HepG2 (cell line): ENCODE measurements at regions not wholly inside any gene's neighbourhood (a gene's known extent, or its start where the extent isn't known, plus 50 kb on each side); places are given as distances from the start of the nearest gene placed in this dataset.

Experiments
- CENPX ChIP-seq: sonication (generic); formaldehyde crosslinking; IDR thresholded peaks from 2 replicates; pipeline ENCODE4 v1.9.0; 2021; ENCODE audit warnings: mild to moderate bottlenecking, missing genetic modification reagents, moderate library complexity
- HMG20B ChIP-seq: conservative IDR thresholded peaks from 2 replicates; pipeline ENCODE4 v1.6.1; 2016; ENCODE audit warnings: missing genetic modification reagents, missing compliant biosample characterization
- MTF2 ChIP-seq: sonication (generic); formaldehyde crosslinking; IDR thresholded peaks from 2 replicates; pipeline ENCODE4 v1.5.0; 2020; ENCODE audit warnings: missing genetic modification reagents, borderline replicate concordance
- NFIB ChIP-seq: sonication (generic); formaldehyde crosslinking; IDR thresholded peaks from 2 replicates; pipeline ENCODE4 v1.9.0; 2021; ENCODE audit warnings: missing genetic modification reagents, mild to moderate bottlenecking, borderline replicate concordance
- RAD21 ChIP-seq: fragments of 450-650 bp; formaldehyde crosslinking; IDR thresholded peaks from 2 replicates; pipeline ENCODE4 v1.5.0; 2020; ENCODE audit warnings: mild to moderate bottlenecking
- RCOR2 ChIP-seq: IDR thresholded peaks from 2 replicates; pipeline ENCODE4 v1.6.1; 2016; ENCODE audit warnings: missing biosample characterization, missing genetic modification reagents
- RFX5 ChIP-seq: IDR thresholded peaks from 2 replicates; pipeline ENCODE4 v1.6.1; 2011; ENCODE audit warnings: low read depth, low read length, improper control_type of control experiment
- SNRNP70 ChIP-seq: fragments of 200-400 bp; formaldehyde crosslinking; IDR thresholded peaks from 2 replicates; pipeline ENCODE4 v1.6.1; 2017; ENCODE audit warnings: mild to moderate bottlenecking, low read depth, low read length, moderate library complexity
- TCF7L2 ChIP-seq: IDR thresholded peaks from 2 replicates; pipeline ENCODE4 v1.6.1; 2011; ENCODE audit warnings: mild to moderate bottlenecking, low read depth, low read length, moderate library complexity
- ZBTB7B ChIP-seq: sonication (generic); formaldehyde crosslinking; IDR thresholded peaks from 2 replicates; pipeline ENCODE4 v1.4.0; 2020; ENCODE audit warnings: missing genetic modification reagents
- ZKSCAN5 ChIP-seq: sonication (generic); formaldehyde crosslinking; IDR thresholded peaks from 2 replicates; pipeline ENCODE4 v1.5.1; 2020; ENCODE audit warnings: mild to moderate bottlenecking, missing genetic modification reagents
- ZNF235 ChIP-seq: sonication (generic); formaldehyde crosslinking; IDR thresholded peaks from 2 replicates; pipeline ENCODE4 v1.8.1; 2023; ENCODE audit warnings: mild to moderate bottlenecking, missing genetic modification reagents, borderline replicate concordance
- ZNF567 ChIP-seq: sonication (generic); formaldehyde crosslinking; IDR thresholded peaks from 2 replicates; pipeline ENCODE4 v1.8.1; 2023; ENCODE audit warnings: mild to moderate bottlenecking, missing genetic modification reagents, borderline replicate concordance
- TF ChIP-seq, protein P1 (sequence below): sonication (generic); formaldehyde crosslinking; IDR thresholded peaks from 2 replicates; pipeline ENCODE4 v1.9.0; 2022; ENCODE audit warnings: low read depth, missing genetic modification reagents
- TF ChIP-seq, protein P2 (sequence below): sonication (generic); formaldehyde crosslinking; IDR thresholded peaks from 2 replicates; pipeline ENCODE4 v1.5.0; 2020; ENCODE audit warnings: missing genetic modification reagents, mild to moderate bottlenecking, borderline replicate concordance
- TF ChIP-seq, protein P3 (sequence below): sonication (generic); formaldehyde crosslinking; IDR thresholded peaks from 2 replicates; pipeline ENCODE4 v1.4.0; 2020; ENCODE audit warnings: missing genetic modification reagents
- TF ChIP-seq, protein P4 (sequence below): sonication (generic); formaldehyde crosslinking; IDR thresholded peaks from 2 replicates; pipeline ENCODE4 v1.5.0; 2020; ENCODE audit warnings: missing genetic modification reagents, mild to moderate bottlenecking, borderline replicate concordance
- TF ChIP-seq, protein P5 (sequence below), 2 experiments: IDR thresholded peaks; 2 replicates each; pipeline ENCODE4 v1.6.1; 2011 to 2012; ENCODE audit warnings: low read length in 2 of 2, borderline replicate concordance in 1 of 2, low read depth in 1 of 2, mild to moderate bottlenecking in 1 of 2, moderate library complexity in 1 of 2

DNA sequence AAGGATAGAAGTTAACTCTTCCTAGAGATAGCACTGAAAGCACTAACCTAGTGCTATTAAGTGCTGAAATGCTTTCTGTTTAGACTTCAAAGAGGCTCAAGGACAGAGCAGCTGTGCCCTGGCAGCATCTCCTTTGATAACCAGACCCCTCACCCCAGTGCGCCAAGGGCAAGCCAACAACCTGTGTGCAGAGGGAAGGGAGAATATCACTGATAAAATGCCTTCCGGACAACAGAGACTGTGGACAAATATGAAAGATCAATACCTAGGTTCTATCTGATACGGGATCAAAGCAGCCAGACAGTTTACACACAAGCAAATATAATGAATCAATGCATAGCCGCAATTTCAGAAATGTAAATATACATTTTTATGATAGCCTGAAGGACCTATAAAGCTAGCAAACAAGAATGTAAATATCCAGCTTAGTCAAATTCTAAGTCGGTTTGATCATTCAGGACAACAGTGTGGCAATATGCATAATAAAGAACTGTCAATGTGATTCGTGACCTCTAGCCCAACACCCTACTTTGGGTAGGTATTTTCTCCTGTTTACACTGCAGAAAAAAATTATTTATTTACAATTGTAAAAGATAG, 91.8 kb upstream of the RFX8 start (continued):
- peak; percentile 76; the same call in 1 of the 2 replicates for TF ChIP-seq ZKSCAN5 (CRISPR knock-in tag)
- TF ChIP-seq RCOR2 (CRISPR knock-in tag), result peak; percentile 99
- peak; percentile 100 for TF ChIP-seq HMG20B
- TF ChIP-seq, protein P1, sequence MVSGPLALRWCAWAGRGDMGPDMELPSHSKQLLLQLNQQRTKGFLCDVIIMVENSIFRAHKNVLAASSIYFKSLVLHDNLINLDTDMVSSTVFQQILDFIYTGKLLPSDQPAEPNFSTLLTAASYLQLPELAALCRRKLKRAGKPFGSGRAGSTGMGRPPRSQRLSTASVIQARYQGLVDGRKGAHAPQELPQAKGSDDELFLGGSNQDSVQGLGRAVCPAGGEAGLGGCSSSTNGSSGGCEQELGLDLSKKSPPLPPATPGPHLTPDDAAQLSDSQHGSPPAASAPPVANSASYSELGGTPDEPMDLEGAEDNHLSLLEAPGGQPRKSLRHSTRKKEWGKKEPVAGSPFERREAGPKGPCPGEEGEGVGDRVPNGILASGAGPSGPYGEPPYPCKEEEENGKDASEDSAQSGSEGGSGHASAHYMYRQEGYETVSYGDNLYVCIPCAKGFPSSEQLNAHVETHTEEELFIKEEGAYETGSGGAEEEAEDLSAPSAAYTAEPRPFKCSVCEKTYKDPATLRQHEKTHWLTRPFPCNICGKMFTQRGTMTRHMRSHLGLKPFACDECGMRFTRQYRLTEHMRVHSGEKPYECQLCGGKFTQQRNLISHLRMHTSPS (CRISPR knock-in tag), result peak; percentile 98
- no peak for TF ChIP-seq CENPX (CRISPR knock-in tag)
- no peak for TF ChIP-seq RFX5
- TF ChIP-seq, protein P2, sequence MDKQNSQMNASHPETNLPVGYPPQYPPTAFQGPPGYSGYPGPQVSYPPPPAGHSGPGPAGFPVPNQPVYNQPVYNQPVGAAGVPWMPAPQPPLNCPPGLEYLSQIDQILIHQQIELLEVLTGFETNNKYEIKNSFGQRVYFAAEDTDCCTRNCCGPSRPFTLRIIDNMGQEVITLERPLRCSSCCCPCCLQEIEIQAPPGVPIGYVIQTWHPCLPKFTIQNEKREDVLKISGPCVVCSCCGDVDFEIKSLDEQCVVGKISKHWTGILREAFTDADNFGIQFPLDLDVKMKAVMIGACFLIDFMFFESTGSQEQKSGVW, result no peak
- no peak for TF ChIP-seq ZNF235 (CRISPR knock-in tag)
- no peak for TF ChIP-seq MTF2
- TF ChIP-seq ZNF567 (CRISPR knock-in tag), result no peak; the same call in 1 of the 2 replicates
- TF ChIP-seq TCF7L2, result peak; percentile 100
- TF ChIP-seq, protein P3, sequence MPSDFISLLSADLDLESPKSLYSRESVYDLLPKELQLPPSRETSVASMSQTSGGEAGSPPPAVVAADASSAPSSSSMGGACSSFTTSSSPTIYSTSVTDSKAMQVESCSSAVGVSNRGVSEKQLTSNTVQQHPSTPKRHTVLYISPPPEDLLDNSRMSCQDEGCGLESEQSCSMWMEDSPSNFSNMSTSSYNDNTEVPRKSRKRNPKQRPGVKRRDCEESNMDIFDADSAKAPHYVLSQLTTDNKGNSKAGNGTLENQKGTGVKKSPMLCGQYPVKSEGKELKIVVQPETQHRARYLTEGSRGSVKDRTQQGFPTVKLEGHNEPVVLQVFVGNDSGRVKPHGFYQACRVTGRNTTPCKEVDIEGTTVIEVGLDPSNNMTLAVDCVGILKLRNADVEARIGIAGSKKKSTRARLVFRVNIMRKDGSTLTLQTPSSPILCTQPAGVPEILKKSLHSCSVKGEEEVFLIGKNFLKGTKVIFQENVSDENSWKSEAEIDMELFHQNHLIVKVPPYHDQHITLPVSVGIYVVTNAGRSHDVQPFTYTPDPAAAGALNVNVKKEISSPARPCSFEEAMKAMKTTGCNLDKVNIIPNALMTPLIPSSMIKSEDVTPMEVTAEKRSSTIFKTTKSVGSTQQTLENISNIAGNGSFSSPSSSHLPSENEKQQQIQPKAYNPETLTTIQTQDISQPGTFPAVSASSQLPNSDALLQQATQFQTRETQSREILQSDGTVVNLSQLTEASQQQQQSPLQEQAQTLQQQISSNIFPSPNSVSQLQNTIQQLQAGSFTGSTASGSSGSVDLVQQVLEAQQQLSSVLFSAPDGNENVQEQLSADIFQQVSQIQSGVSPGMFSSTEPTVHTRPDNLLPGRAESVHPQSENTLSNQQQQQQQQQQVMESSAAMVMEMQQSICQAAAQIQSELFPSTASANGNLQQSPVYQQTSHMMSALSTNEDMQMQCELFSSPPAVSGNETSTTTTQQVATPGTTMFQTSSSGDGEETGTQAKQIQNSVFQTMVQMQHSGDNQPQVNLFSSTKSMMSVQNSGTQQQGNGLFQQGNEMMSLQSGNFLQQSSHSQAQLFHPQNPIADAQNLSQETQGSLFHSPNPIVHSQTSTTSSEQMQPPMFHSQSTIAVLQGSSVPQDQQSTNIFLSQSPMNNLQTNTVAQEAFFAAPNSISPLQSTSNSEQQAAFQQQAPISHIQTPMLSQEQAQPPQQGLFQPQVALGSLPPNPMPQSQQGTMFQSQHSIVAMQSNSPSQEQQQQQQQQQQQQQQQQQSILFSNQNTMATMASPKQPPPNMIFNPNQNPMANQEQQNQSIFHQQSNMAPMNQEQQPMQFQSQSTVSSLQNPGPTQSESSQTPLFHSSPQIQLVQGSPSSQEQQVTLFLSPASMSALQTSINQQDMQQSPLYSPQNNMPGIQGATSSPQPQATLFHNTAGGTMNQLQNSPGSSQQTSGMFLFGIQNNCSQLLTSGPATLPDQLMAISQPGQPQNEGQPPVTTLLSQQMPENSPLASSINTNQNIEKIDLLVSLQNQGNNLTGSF (CRISPR knock-in tag), result no peak
- TF ChIP-seq ZBTB7B (CRISPR knock-in tag), result peak; percentile 96
- peak; percentile 32 for TF ChIP-seq RAD21
- TF ChIP-seq, protein P4, sequence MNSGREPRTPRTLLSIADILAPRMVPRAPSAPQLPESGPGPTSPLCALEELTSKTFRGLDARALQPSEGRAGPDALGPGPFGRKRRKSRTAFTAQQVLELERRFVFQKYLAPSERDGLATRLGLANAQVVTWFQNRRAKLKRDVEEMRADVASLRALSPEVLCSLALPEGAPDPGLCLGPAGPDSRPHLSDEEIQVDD (CRISPR knock-in tag), result no peak
- no peak for TF ChIP-seq NFIB (CRISPR knock-in tag)
- TF ChIP-seq, protein P5, sequence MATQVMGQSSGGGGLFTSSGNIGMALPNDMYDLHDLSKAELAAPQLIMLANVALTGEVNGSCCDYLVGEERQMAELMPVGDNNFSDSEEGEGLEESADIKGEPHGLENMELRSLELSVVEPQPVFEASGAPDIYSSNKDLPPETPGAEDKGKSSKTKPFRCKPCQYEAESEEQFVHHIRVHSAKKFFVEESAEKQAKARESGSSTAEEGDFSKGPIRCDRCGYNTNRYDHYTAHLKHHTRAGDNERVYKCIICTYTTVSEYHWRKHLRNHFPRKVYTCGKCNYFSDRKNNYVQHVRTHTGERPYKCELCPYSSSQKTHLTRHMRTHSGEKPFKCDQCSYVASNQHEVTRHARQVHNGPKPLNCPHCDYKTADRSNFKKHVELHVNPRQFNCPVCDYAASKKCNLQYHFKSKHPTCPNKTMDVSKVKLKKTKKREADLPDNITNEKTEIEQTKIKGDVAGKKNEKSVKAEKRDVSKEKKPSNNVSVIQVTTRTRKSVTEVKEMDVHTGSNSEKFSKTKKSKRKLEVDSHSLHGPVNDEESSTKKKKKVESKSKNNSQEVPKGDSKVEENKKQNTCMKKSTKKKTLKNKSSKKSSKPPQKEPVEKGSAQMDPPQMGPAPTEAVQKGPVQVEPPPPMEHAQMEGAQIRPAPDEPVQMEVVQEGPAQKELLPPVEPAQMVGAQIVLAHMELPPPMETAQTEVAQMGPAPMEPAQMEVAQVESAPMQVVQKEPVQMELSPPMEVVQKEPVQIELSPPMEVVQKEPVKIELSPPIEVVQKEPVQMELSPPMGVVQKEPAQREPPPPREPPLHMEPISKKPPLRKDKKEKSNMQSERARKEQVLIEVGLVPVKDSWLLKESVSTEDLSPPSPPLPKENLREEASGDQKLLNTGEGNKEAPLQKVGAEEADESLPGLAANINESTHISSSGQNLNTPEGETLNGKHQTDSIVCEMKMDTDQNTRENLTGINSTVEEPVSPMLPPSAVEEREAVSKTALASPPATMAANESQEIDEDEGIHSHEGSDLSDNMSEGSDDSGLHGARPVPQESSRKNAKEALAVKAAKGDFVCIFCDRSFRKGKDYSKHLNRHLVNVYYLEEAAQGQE (IDR thresholded peaks at IDR 0.05; ENCODE audit: borderline replicate concordance in 1 of 2, low read depth in 1 of 2, low read length in 2 of 2), result peak in 1 of 2 experiments; percentile 88; a peak in 2 of 4 replicates
- no peak for TF ChIP-seq SNRNP70
